ENCODE measurements at regions not wholly inside any gene's neighbourhood (a gene's known extent, or its start where the extent isn't known, plus 50 kb on each side); places are given as distances from the start of the nearest gene placed in this dataset.

DNA sequence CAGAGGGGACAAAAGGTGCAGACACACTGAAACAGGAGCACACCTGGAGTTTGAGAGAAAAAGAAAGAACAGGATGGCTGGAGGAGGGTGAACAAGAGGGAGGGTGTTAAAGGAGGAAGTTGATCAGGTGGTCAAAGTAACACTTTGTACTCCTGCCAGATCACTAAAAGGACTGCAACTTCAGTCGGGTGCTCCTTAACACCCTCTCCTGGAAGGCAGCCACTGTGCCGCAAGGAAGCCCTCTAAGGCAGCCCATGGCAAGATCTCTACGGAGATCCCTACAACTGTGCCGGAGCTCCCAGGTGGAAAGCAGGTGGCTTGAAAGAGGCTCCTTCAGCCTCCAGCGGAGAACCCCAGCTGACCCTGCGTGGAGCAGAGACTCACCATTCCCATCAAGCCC, 124.4 kb upstream of the MSX2 start:
- TF ChIP-seq CEBPB (IDR thresholded peaks at IDR 0.05; ENCODE audit: low read depth): no peak
- no peak for TF ChIP-seq RAD21 (IDR thresholded peaks at IDR 0.05; ENCODE audit: low read depth)
- TF ChIP-seq SP1 (IDR thresholded peaks at IDR 0.05; ENCODE audit: low read depth): no peak
- no peak for TF ChIP-seq EZH2 (IDR thresholded peaks at IDR 0.05)
- TF ChIP-seq, protein P1, sequence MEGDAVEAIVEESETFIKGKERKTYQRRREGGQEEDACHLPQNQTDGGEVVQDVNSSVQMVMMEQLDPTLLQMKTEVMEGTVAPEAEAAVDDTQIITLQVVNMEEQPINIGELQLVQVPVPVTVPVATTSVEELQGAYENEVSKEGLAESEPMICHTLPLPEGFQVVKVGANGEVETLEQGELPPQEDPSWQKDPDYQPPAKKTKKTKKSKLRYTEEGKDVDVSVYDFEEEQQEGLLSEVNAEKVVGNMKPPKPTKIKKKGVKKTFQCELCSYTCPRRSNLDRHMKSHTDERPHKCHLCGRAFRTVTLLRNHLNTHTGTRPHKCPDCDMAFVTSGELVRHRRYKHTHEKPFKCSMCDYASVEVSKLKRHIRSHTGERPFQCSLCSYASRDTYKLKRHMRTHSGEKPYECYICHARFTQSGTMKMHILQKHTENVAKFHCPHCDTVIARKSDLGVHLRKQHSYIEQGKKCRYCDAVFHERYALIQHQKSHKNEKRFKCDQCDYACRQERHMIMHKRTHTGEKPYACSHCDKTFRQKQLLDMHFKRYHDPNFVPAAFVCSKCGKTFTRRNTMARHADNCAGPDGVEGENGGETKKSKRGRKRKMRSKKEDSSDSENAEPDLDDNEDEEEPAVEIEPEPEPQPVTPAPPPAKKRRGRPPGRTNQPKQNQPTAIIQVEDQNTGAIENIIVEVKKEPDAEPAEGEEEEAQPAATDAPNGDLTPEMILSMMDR (IDR thresholded peaks at IDR 0.05 in 2 of 3, conservative IDR thresholded peaks at IDR 0.05 in 1 of 3; ENCODE audit: borderline replicate concordance in 1 of 3, insufficient read depth in 1 of 3, low read depth in 2 of 3, low read length in 2 of 3): 0 out of 6 replicates have a peak, but pooled peaks of 1 of the 3 experiments have one; percentile 21
- no peak for TF ChIP-seq SIN3A (IDR thresholded peaks at IDR 0.05; ENCODE audit: low read depth)
- TF ChIP-seq POLR2A (IDR thresholded peaks at IDR 0.05; ENCODE audit: borderline replicate concordance, extremely low read depth, insufficient read depth, insufficient read length): no peak
- TF ChIP-seq YY1 (IDR thresholded peaks at IDR 0.05; ENCODE audit: extremely low read depth, insufficient replicate concordance, low read depth, low read length): no peak
- no peak for TF ChIP-seq EZH2phosphoT487 (IDR thresholded peaks at IDR 0.05; ENCODE audit: borderline replicate concordance)
- TF ChIP-seq JUND (IDR thresholded peaks at IDR 0.05): no peak
- TF ChIP-seq ZNF274 (IDR thresholded peaks at IDR 0.05; ENCODE audit: low read depth, low read length): no peak
- TF ChIP-seq FOSL1 (IDR thresholded peaks at IDR 0.05; ENCODE audit: low read depth): no peak

Measured in HCT116 (cell line).